Thyroid gland (tissue), 4 donors: ENCODE measurements at regions not wholly inside any gene's neighbourhood (a gene's known extent, or its start where the extent isn't known, plus 50 kb on each side); places are given as distances from the start of the nearest gene placed in this dataset.

ENCODE experiments used
- CTCF ChIP-seq, 6 experiments: fragments of 200-600 bp in 3 of 6; fragments of 450-650 bp in 3 of 6; sonication (generic) in 3 of 6; IDR thresholded peaks; one replicate each; pipeline ENCODE4 v1.5.1; 2016 to 2019; ENCODE audit warnings: antibody characterized with exemption in 6 of 6, mild to moderate bottlenecking in 2 of 6, inconsistent platforms in 1 of 6, moderate library complexity in 1 of 6
- POLR2A ChIP-seq, 2 donors: fragments of 450-650 bp; IDR thresholded peaks; one replicate each; pipeline ENCODE4 v1.6.1; 2017; ENCODE audit warnings: antibody characterized with exemption in 2 of 2, mild to moderate bottlenecking in 2 of 2, moderate library complexity in 1 of 2

- TF ChIP-seq CTCF (IDR thresholded peaks at IDR 0.05), result no peak
- TF ChIP-seq POLR2A (IDR thresholded peaks at IDR 0.05), result no peak
Measured at GRCh38 chr2:40004336-40004735, 225.3 kb upstream of the THUMPD2 start.
